ENCODE measurements at regions not wholly inside any gene's neighbourhood (a gene's known extent, or its start where the extent isn't known, plus 50 kb on each side); places are given as distances from the start of the nearest gene placed in this dataset.

DNA sequence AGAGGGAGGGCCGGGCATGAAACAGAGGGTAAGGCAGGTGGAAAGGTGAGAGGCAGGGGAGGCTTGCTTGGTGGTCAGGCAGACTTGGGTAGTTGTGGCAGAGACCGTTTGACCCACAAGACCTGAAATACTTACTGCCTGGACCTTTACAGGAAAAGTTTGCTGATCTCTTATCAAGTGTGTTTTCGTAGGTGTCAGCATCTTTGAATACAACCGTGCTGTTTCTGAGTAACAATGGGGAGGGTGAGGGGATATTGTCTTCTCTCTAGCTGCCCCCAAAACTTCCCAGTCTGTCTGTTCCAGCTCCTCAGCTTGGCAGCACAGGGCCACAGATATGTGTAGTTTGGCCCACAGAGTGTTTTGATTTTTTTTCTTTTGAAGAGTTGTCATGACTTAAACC is 212.5 kb upstream of the MPHOSPH6 start:
- no peak overlapping the region for H3K27ac ChIP-seq (ENCODE audit: control insufficient read depth, insufficient read depth)
- ChIA-PET SMC1A (ENCODE audit: uncharacterized antibody, unreplicated experiment) (no interaction called here), POLR2A (no interaction called here), CTCF (no interaction called here), RAD21 (ENCODE audit: unreplicated experiment) (no interaction called here)
- WGBS (ENCODE audit: insufficient coverage, insufficient replicate concordance, low lambda C conversion rate, missing lambda C conversion rate): 25% methylated on average over 4 of the region's 4 CpGs
- no peaks in the 10 kb centered on the region for H3K79me2 ChIP-seq (ENCODE audit: control insufficient read depth, insufficient read depth, low read length)
- no peaks in the 10 kb centered on the region; a peak in 1 of 4 replicates for H3K27me3 ChIP-seq (replicated peaks in 1 of 2; ENCODE audit: control insufficient read depth in 2 of 2, insufficient read depth in 2 of 2, low read length in 1 of 2)
- H2AFZ ChIP-seq (ENCODE audit: control insufficient read depth, low read depth, low read length): no peak overlapping the region
- BruUV-seq (replicated peaks): no TSS peak
- DNase-seq (ENCODE audit: low read depth, low spot score) (no peak), FAIRE-seq (no peak), ATAC-seq (no peak)
- in situ Hi-C loops (cut with MboI) (no loop called here), intact Hi-C loops (cut with micrococcal nuclease; ENCODE audit: unreplicated experiment) (no loop called here)
- H3K9me3 ChIP-seq (replicated peaks; ENCODE audit: control insufficient read depth, insufficient read depth, low read length): no peaks in the 10 kb centered on the region
- H4K20me1 ChIP-seq (ENCODE audit: control insufficient read depth, insufficient read depth): no peaks in the 10 kb centered on the region
- no peak overlapping the region for H3K9ac ChIP-seq (ENCODE audit: control insufficient read depth, insufficient read depth, low read length)
- H3K4me1 ChIP-seq (ENCODE audit: control insufficient read depth, insufficient read depth, low read length): no peaks in the 10 kb centered on the region
- H3K36me3 ChIP-seq (ENCODE audit: control insufficient read depth in 2 of 2, insufficient read depth in 2 of 2, low read length in 1 of 2): no peaks in the 10 kb centered on the region
- no peak overlapping the region for H3K4me2 ChIP-seq (ENCODE audit: control insufficient read depth, insufficient read depth)
- H3K4me3 ChIP-seq: no peak overlapping the region
- TF ChIP-seq ATF7 (IDR thresholded peaks at IDR 0.05; ENCODE audit: low read depth): no peak
- TF ChIP-seq ZSCAN29 (IDR thresholded peaks at IDR 0.05): no peak
- TF ChIP-seq, protein P1, sequence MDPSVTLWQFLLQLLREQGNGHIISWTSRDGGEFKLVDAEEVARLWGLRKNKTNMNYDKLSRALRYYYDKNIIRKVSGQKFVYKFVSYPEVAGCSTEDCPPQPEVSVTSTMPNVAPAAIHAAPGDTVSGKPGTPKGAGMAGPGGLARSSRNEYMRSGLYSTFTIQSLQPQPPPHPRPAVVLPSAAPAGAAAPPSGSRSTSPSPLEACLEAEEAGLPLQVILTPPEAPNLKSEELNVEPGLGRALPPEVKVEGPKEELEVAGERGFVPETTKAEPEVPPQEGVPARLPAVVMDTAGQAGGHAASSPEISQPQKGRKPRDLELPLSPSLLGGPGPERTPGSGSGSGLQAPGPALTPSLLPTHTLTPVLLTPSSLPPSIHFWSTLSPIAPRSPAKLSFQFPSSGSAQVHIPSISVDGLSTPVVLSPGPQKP (IDR thresholded peaks at IDR 0.05; ENCODE audit: low read depth, low read length): no peak
- TF ChIP-seq HDAC2 (IDR thresholded peaks at IDR 0.05): no peak
- no peak for TF ChIP-seq TCF3 (IDR thresholded peaks at IDR 0.05; ENCODE audit: borderline replicate concordance, insufficient read depth, low read depth, low read length)
- TF ChIP-seq EGR1 (IDR thresholded peaks at IDR 0.05; ENCODE audit: borderline replicate concordance in 1 of 2, low read depth in 2 of 2, low read length in 2 of 2): no peak
- no peak for TF ChIP-seq CEBPB (IDR thresholded peaks at IDR 0.05; ENCODE audit: borderline replicate concordance in 1 of 2, low read depth in 2 of 2, low read length in 2 of 2)
- TF ChIP-seq, protein P2, sequence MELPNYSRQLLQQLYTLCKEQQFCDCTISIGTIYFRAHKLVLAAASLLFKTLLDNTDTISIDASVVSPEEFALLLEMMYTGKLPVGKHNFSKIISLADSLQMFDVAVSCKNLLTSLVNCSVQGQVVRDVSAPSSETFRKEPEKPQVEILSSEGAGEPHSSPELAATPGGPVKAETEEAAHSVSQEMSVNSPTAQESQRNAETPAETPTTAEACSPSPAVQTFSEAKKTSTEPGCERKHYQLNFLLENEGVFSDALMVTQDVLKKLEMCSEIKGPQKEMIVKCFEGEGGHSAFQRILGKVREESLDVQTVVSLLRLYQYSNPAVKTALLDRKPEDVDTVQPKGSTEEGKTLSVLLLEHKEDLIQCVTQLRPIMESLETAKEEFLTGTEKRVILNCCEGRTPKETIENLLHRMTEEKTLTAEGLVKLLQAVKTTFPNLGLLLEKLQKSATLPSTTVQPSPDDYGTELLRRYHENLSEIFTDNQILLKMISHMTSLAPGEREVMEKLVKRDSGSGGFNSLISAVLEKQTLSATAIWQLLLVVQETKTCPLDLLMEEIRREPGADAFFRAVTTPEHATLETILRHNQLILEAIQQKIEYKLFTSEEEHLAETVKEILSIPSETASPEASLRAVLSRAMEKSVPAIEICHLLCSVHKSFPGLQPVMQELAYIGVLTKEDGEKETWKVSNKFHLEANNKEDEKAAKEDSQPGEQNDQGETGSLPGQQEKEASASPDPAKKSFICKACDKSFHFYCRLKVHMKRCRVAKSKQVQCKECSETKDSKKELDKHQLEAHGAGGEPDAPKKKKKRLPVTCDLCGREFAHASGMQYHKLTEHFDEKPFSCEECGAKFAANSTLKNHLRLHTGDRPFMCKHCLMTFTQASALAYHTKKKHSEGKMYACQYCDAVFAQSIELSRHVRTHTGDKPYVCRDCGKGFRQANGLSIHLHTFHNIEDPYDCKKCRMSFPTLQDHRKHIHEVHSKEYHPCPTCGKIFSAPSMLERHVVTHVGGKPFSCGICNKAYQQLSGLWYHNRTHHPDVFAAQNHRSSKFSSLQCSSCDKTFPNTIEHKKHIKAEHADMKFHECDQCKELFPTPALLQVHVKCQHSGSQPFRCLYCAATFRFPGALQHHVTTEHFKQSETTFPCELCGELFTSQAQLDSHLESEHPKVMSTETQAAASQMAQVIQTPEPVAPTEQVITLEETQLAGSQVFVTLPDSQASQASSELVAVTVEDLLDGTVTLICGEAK (IDR thresholded peaks at IDR 0.05; ENCODE audit: borderline replicate concordance): no peak
- TF ChIP-seq MTA3 (IDR thresholded peaks at IDR 0.05; ENCODE audit: borderline replicate concordance, low read length): no peak
- no peak for TF ChIP-seq SUZ12 (IDR thresholded peaks at IDR 0.05; ENCODE audit: unreplicated experiment)
- TF ChIP-seq, protein P3, sequence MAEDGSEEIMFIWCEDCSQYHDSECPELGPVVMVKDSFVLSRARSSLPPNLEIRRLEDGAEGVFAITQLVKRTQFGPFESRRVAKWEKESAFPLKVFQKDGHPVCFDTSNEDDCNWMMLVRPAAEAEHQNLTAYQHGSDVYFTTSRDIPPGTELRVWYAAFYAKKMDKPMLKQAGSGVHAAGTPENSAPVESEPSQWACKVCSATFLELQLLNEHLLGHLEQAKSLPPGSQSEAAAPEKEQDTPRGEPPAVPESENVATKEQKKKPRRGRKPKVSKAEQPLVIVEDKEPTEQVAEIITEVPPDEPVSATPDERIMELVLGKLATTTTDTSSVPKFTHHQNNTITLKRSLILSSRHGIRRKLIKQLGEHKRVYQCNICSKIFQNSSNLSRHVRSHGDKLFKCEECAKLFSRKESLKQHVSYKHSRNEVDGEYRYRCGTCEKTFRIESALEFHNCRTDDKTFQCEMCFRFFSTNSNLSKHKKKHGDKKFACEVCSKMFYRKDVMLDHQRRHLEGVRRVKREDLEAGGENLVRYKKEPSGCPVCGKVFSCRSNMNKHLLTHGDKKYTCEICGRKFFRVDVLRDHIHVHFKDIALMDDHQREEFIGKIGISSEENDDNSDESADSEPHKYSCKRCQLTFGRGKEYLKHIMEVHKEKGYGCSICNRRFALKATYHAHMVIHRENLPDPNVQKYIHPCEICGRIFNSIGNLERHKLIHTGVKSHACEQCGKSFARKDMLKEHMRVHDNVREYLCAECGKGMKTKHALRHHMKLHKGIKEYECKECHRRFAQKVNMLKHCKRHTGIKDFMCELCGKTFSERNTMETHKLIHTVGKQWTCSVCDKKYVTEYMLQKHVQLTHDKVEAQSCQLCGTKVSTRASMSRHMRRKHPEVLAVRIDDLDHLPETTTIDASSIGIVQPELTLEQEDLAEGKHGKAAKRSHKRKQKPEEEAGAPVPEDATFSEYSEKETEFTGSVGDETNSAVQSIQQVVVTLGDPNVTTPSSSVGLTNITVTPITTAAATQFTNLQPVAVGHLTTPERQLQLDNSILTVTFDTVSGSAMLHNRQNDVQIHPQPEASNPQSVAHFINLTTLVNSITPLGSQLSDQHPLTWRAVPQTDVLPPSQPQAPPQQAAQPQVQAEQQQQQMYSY (CRISPR knock-in tag; IDR thresholded peaks at IDR 0.05): no peak
- TF ChIP-seq, protein P4, sequence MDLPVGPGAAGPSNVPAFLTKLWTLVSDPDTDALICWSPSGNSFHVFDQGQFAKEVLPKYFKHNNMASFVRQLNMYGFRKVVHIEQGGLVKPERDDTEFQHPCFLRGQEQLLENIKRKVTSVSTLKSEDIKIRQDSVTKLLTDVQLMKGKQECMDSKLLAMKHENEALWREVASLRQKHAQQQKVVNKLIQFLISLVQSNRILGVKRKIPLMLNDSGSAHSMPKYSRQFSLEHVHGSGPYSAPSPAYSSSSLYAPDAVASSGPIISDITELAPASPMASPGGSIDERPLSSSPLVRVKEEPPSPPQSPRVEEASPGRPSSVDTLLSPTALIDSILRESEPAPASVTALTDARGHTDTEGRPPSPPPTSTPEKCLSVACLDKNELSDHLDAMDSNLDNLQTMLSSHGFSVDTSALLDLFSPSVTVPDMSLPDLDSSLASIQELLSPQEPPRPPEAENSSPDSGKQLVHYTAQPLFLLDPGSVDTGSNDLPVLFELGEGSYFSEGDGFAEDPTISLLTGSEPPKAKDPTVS (IDR thresholded peaks at IDR 0.05; ENCODE audit: low read depth, low read length): no peak
- TF ChIP-seq RUNX3 (IDR thresholded peaks at IDR 0.05; ENCODE audit: low read length): no peak

Measured in GM12878 (cell line).